NCI-H1105 treated with DMSO at 0.1 percent for 48 hours (cell line): ENCODE measurements at regions not wholly inside any gene's neighbourhood (a gene's known extent, or its start where the extent isn't known, plus 50 kb on each side); places are given as distances from the start of the nearest gene placed in this dataset.

Experiments
- DNase-seq: peaks from one replicate; lab custom pipeline; 2025; lab: John Stamatoyannopoulos, UW

DNA sequence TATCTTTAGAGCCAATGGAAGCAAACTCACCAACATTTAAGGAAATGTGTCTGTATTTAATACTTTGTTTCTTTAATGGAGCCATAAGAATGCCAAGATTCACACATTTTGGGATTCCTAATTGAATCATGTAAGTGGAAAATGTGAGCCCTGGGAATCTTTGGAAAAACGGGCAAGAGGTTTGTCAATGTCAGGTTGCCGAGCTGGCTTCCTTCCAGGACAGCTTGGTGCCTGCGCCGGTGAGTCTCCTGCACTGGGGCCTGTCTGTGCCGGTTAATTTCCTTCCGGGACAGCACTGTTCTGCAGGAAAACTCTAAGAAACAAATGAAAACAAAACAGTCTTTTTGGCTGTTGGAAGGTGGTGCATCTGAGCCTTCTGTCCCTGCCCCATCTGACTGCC is 210.6 kb downstream of the HAPSTR1 start:
- DNase-seq: no peak

DNA sequence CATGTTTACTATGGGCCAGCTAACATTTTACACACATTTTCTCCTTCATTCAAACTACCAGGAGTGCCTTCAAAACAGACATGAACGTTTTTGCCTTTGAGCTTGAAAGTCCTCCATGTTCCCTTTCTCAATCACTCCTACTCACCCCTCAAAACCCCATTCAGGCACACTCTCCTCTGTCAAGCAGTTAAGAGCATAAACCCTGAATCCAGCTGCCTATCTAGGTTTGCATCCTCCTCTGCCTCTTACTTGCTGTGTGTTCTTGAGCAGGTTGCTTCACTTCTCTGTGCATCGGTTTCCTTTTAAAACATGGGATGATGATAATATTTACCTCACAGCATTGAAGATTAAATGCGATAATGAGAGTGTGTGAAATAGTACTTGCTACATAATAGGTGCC is 215.3 kb downstream of the HAPSTR1 start:
- DNase-seq: no peak

DNA sequence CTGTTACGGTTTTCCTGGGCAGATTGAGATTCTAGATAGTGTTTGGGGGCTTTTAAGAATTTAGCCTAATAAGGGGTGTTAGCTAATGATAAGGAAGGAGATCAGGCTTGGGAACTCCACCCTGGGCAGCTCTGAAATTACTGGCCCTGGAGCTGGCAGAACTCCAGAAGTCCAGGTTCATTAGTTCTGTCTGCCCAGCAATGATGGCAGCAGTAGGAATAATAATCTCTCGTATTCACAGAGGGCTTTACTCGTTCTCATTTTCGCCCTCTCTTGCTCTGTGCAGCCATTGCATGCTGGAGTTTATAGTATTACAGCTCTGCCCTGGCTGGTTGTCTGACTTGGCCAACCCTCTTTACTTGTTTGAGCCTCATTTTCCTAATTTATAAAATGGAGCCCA is 216.0 kb downstream of the HAPSTR1 start:
- no peak for DNase-seq

DNA sequence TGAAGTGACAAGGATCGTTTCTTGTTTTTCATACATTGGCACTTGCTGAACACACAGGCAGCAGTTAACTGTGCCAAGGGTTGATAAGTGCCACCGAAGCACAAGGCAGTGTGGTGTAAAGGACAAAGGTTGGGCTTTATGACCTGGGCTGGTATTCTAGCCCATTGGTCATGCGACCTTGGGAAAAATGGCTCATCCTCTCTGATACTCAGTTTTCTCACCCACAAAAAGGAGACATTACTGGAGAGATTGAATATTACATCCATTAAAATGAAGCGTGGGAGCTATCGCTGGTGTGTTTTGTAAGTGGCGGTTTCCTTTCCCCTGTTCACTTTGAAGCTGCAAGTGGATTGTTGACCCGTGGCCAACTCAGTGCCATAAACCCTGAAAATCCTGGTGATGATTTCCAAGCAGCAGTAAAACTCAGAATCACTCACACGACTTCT is 216.9 kb downstream of the HAPSTR1 start:
- DNase-seq: no peak

DNA sequence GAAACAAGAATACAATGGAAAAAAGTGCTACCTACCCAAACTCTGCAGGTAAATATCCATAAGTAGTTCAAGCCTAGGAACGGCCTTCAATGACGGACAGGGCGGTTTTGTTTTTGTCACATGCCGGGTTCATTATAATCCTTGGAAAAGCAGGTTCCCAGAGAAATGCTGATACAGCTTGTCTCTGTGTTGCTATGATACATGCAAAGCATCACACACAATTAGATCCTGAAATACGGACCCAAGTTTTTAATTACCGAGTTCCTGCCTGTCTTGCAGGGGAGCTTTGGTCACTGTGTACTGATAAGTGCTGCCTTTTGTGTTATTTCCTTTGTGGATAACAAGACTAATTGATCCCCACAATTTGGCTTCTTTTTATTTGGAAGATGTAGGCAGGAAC is 217.4 kb downstream of the HAPSTR1 start:
- no peak for DNase-seq

DNA sequence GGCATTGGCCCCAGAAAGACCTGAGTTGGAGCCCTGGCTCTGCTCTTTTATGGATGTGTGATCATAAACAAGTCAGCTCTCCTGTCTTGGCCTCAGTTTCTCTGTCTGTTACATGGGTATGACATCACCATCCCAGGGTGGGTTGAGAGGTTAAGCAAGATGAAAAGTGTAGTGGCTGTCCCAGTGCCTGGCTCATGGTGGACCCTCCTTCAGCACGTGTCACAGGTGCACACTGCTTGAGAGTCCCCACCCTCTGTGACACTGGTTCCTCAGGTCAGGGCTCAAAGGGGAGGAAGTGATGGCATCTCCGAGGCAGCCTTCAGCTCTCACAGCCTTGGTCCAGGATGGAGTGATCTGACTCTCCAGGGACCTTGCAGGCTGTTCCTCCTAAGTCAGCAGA is 218.4 kb downstream of the HAPSTR1 start:
- DNase-seq: no peak

DNA sequence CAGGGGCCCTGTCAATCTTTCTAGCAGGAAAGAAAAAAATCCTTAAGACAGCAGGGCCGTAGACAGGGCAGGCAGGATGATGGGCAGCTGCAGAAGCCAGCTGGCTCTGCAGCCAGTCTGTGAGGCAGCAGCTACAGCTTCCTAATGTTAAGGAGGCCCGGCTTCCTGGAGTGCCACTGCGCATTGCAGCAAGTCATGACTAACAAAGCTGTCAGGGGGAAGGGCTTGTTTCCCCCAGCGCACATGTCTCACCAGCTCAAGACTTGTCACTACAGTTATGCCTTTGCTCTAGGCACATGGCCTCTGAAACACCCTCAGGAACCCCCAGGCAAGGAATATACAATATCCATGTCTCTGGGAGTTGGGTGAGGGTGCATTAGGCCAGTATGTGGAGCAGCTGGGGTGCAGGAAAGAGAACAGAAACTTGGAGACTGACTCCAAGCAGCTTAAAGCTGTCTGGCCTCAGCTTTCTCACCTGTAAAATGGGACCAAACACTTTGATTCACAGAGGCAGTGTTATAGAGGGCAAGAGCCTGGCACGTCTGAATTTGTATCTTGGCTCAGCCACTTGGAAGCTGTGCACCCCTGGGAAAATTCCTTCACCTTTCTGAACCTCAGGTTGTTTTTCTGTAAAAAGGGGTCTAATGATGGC is 220.0 kb downstream of the HAPSTR1 start:
- no peak for DNase-seq

DNA sequence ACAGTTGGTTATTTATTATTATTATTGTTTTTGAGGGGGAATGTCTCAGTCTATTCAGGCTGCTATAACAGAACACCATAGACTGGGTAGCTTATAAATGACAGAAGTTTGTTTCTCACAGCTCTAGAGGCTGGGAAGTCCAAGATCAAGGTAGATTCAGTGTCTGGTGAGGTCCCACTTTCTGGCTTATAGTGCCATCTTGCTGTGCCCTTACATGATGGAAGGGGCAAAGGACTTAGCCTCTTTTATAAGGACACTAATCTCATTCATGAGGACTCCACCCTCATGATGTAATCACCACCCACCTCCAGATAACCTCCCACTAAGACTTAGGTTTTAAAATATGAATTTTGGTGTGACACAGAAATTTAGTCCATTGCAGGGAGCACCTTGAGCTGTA is 224.6 kb downstream of the HAPSTR1 start:
- no peak for DNase-seq

DNA sequence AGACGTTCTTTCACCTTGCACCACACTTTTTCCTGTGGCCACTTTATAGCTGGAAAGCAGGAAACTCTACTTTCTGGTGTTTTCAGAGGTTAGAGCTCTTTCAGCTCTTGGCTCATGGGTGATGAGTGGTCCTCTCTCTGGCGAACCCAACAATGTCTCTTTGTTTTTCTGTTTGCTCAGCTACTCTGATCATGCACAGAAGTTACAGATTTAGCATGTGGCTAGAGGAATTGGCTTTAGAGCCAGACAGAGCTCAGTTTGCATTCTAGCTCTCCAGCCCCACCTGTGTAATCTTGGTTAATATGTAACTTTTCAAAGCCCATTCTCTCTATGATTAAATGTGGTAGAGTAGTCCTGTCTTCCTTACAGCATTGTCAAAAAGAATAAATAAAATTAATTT is 225.2 kb downstream of the HAPSTR1 start:
- DNase-seq: no peak

DNA sequence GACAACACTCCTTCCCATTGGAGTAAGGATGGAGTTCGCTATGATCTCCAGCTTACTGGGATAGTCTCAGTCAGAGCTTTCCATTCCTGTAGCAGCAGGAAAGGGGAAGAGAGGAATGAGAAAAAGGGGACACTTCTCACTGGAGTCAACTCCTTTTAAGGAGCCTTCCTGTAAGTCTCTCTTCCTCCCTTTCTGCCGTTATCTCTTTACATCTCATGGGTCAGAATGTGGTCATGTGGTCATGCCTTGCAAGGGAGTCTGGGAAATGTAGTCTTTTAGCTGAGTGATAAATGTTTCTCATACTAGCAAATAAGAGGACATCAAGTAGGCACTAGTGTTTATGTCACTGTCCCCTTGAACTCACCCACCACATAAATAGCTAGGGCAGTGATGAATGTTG is 227.3 kb downstream of the HAPSTR1 start:
- no peak for DNase-seq

DNA sequence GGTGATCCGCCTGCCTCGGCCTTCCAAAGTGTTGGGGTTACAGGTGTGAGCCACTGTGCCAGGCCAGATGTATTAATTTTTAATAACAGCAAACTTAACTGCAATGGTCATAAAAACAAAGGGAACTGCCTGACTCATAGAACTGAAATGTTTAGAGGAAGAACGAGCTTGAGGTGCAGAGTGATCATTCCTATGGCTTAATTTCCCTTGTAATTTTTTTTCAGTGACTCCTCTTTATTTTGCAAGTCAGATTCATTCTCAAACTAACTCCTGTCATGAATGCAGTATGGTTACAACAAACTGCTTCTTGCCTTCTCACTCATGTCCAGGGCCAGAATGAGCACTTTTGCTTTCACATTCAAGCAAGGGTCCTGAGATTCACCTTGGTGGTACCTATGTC is 231.3 kb downstream of the HAPSTR1 start:
- DNase-seq: no peak

DNA sequence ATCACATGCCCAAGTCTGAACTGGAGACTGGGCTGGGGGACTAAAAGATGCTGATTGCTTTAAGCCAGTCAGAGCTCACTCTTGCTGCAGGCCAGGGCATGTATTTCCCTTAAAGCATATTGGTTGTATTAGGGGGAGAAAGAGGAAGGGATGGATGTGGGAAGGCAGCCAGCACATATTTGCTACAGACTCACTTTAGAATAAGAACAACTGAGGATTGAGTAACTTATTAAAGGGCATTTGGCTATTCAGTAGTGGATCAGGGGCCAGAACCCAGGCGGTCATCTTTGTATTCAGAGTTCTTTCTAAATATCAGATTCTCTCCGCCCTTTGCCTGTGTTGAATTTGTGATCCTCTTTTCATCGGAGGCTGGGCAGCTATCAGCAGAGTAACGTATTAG is 231.7 kb downstream of the HAPSTR1 start:
- DNase-seq: no peak

DNA sequence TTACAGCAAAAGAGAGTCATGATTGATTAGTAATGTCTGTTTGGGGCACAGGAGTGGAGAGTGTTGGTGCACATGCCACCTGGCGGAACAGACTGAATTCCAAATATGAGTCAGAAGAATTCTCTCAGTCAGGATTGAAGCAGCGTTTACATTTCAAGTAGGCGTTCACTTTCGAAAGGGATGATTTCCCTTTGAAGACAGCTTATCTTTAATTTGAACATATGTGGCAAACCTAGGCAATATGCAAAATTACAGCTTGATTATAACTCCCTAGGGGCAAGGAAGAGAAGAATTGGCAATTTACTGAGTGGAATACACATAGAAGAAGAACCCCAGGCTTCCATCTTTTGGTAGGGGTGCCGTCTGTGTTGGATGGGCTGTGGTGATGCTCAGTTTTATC is 235.8 kb downstream of the HAPSTR1 start:
- no peak for DNase-seq

DNA sequence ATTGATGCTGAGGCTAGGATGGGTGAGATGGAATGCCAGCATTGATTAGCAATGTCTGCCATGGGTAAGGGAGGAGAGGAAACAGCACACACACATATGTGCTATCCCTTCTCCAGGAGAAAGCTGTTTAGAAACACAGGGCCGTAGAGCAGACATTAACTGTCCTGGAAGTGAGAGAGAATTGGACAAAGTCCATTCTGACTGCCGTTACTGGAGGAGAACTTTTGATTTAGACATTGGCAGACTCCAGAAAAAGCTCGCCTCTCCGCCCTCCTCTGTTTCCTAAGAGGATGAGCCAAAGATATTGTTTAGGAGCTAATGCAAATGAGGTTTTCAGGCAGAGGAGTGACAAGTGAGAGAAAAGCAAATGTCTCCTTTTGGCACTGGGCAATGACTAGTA is 237.0 kb downstream of the HAPSTR1 start:
- DNase-seq: no peak

DNA sequence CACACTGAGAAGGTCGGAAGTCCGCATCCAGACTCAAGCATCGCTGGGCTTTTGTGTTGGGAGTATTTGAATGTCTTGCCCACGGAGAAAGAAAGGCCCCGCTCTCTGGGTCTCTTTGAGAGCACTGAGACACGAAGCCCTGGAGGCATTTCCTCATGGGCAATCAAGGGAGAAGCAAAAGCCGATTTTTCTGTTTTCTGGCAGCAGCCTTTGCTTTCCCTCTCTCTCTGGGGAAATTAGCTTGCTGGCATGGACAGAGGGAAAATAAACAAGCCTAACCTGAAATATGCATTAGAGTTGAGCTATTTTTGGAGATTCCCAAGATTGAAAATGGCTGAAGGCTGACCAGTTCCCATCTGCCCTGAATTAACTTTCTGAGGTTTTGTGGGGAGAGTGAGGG is 238.7 kb downstream of the HAPSTR1 start:
- no peak for DNase-seq

DNA sequence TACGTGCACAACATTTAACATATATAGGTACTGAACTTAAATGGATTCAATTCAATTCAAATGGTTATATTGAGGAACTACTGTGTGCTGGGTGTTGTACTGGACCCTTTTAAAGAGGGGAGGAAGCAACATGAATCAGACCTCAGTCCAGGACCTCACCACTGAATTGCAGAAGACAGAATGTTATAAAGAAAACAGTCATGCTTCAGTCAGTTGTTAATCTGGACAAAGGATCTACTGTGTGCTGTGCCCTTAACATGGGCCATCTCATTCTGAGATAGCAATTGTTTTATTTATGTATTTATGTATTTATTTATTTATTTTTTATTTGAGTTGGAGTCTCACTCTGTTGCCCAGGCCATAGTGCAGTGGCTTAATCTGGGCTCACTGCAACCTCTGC is 240.1 kb downstream of the HAPSTR1 start:
- no peak for DNase-seq

DNA sequence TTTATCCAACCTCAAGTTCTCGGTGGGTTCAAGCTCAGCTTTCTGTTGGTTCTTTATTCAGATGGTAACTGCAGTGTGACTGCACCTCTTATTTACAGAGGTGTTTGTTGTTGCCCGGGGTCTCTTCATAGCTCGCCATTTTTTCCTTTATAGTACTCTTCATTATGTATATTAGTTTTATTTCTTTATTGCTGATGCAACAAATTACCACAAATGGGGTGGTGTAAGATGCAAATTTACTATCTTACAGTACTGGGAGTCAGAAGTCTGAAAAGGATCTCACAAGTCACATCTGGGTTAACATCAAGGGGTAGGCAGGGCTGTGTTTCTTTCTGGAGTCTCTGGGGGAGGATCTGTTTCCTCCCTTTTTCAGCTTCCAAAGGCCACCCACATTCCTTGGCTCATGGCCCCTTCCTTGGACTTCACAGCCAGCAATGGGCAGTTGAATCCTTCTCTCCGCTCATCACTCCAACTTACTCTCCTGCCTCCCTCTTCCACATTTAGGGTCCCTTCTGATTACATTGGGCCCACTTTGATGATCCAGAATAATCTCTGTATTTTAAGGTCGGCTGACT is 241.2 kb downstream of the HAPSTR1 start:
- no peak for DNase-seq

DNA sequence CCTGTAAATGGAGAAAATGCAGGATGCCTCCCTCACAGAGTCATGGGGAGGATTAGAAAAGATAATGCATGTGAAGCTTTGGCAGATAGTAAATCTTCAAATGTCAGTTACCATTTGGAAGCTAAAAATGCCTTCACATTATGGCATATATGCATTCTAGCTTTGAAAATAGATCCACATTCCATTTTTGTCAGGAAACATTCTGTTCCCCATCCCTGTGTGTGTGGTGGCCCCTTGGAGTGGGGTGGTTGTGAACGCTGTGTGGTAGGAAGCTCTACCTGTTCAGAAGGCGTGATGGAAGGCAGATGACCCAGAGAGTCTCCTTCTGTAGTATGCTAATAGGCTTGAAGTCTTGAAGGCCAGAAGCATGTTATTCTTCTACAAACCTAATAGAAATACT is 242.0 kb downstream of the HAPSTR1 start:
- no peak for DNase-seq

DNA sequence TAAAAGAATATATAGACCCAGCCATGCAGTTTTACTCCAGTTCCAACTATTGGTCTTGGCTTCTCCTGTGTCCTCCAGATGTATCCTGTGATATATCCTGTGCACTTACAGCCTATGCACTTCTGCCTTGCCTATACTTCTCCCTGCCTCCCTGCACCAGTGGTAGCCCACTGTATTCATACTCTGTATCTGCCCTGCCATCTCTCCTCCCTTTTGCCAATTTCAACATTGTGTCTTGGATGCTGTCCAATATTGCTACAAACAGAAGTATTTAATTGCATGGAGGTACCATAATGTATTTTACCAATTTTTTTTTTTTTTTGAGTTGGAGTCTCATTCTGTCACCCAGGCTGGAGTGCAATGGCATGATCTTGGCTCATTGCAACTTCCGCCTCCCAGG is 242.7 kb downstream of the HAPSTR1 start:
- DNase-seq: no peak

DNA sequence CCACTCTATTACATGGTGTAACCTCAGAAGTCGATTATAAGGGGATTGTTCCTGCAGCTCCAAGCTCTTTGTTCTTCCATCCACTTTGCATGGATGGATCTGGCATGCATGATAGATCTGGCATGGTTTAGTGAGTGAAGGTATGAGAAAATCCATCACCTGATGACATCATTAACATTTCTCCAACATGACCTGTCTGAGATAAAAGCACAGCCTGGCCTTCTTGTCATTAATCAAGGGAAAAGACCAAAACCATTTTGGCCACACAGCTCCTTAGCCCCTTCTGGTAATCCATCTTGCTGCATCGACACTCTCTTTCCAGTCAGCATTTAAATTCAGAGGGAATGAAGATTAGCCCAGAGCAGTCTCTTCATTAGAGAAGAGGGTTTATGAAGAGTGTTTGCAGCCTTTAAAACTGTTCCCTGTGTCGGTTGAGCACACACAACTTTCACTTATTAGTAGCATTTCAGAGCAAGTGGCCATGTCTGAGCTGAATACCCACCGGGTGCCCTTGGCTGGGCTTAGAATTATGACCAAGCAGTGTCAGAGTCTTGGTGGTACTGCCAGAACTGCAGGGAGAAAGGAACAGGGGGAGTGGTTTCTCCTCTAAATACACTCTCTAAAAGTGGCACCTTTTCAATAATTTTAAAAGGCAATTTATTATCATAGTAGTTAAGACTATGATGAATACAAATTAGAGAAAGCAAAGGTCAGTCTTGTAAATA is 246.0 kb downstream of the HAPSTR1 start:
- no peak for DNase-seq

DNA sequence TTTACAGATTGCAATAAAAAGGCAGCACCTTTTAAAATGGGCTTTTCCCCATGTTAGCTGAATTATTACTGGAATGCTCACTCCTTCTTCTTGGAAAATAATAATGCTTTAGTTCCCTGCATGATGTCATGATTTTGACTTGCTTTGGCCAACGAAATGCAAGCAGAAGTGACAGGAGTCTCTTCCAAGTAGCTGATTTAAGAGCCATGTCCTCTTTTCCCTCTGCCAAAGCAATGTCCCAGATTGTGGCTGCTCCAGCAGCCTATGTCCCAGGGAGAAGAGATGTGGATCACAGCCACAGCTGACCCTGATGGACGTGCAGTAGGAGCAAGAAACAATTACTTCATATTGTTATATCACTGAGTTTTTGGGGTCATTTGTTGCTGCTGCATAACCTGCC is 246.6 kb downstream of the HAPSTR1 start:
- DNase-seq: no peak

DNA sequence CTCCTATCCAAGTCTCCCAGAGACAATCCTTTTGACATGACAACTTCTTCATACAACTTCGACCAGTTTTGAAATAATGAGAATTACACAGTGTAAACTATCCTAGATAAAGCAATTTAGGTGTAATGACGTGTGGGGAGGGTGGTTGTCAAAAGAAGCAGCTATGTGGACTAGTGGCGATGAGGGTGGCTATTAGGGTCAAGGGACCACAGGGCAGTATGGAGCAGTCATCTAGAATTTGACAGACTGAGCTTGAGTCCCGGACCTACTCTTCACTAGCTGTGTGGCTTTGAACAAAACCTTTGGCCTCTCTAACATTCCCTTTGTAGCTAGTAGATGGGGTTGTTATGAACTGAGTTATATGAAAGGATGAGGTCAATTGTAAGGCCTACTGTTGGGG is 247.1 kb downstream of the HAPSTR1 start:
- no peak for DNase-seq

DNA sequence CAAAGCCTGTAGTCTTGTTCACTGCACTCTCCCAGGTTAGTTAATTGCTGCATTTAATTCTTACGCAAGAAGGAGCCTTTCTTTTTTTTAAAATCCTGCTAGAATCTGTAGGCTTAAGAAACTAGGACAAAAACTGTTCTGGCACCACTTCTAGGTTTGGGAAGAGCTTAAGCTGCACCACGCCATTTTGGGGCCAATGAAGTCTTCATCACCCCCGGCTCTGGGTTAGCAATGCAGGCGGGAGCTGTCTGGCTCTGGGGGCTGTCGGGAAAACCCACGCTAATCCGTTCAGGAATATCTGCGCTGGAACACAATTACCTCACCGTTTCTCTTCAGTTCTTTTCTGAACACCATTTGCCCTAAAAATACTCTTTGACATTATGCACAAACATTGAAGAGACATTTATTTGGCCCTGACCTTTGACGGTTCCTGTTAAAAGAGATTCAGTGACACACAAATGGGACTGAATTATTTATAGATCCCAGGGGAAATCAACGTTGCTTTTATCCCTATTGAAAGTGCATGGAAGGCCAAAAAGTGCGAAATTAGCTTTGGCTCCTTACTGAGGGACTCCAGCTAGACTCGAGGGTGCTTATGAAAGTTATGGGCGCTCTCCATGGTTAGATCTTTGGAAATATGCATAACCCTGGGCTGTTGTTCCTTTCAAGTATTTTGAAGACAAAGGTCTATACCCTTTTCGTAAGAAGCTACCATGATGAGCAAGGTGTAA is 249.2 kb downstream of the HAPSTR1 start:
- DNase-seq: no peak
